Fibroblast of mammary gland (primary cell): ENCODE measurements at regions not wholly inside any gene's neighbourhood (a gene's known extent, or its start where the extent isn't known, plus 50 kb on each side); places are given as distances from the start of the nearest gene placed in this dataset.

ENCODE experiments used
- DNase-seq: peaks from one replicate; pipeline ENCODE4 v3.0.0-alpha.2; 2010; ENCODE audit warnings: low read depth
- H3K4me3 ChIP-seq: 2 replicates; pipeline ENCODE4 v1.5.1; 2011; ENCODE audit warnings: low read depth, mild to moderate bottlenecking, low read length, moderate library complexity; ENCODE audit not compliant: control insufficient read depth
- CTCF ChIP-seq: conservative IDR thresholded peaks from 2 replicates; pipeline ENCODE4 v1.5.1; 2011; ENCODE audit warnings: low read depth, low read length, inconsistent platforms; ENCODE audit not compliant: control insufficient read depth, insufficient read depth

- no peak overlapping the region for H3K4me3 ChIP-seq
- no peak for TF ChIP-seq CTCF
- no peak for DNase-seq
These were observed 166.1 kb upstream of the PRDM1 start for GRCh38 chr6:105920071-105920470.

- no peak overlapping the region for H3K4me3 ChIP-seq
- no peak for TF ChIP-seq CTCF
- DNase-seq = no peak
These were observed 169.0 kb upstream of the PRDM1 start for GRCh38 chr6:105917038-105917695.

- no peak for TF ChIP-seq CTCF
- H3K4me3 ChIP-seq = no peak overlapping the region
- DNase-seq = no peak
These were observed 175.0 kb upstream of the PRDM1 start for GRCh38 chr6:105911106-105911629.

GRCh38 chr6:105909106-105909505, 177.0 kb upstream of the PRDM1 start:
- no peak for TF ChIP-seq CTCF
- no peak for DNase-seq
- H3K4me3 ChIP-seq = no peak overlapping the region

GRCh38 chr6:105907991-105908390, 178.1 kb upstream of the PRDM1 start:
- no peak for DNase-seq
- H3K4me3 ChIP-seq = no peak overlapping the region
- no peak for TF ChIP-seq CTCF

GRCh38 chr6:105907301-105907700, 178.8 kb upstream of the PRDM1 start:
- DNase-seq = no peak
- H3K4me3 ChIP-seq = no peak overlapping the region
- no peak for TF ChIP-seq CTCF
